Right lobe of liver (tissue), 4 donors: ENCODE measurements at regions not wholly inside any gene's neighbourhood (a gene's known extent, or its start where the extent isn't known, plus 50 kb on each side); places are given as distances from the start of the nearest gene placed in this dataset.

Experiments used
- POLR2A ChIP-seq: fragments of 450-650 bp; IDR thresholded peaks from one replicate; pipeline ENCODE4 v1.6.1; 2017; ENCODE audit warnings: antibody characterized with exemption, mild to moderate bottlenecking
- TF ChIP-seq, protein P1 (sequence below), 4 donors: fragments of 200-600 bp in 3 of 4; fragments of 450-650 bp in 1 of 4; IDR thresholded peaks; one replicate each; pipeline versions ENCODE4 v1.5.1 to v1.8.0; 2016 to 2022; ENCODE audit warnings: antibody characterized with exemption in 4 of 4, mild to moderate bottlenecking in 2 of 4
- donor health status: DM: no; HTN: no; CAD: no.
- donor health status: DM: no; HTN: no; CAD: no.
- donor health status: DM: no; HTN: yes; CAD: no.

- TF ChIP-seq POLR2A, result no peak
- TF ChIP-seq, protein P1, sequence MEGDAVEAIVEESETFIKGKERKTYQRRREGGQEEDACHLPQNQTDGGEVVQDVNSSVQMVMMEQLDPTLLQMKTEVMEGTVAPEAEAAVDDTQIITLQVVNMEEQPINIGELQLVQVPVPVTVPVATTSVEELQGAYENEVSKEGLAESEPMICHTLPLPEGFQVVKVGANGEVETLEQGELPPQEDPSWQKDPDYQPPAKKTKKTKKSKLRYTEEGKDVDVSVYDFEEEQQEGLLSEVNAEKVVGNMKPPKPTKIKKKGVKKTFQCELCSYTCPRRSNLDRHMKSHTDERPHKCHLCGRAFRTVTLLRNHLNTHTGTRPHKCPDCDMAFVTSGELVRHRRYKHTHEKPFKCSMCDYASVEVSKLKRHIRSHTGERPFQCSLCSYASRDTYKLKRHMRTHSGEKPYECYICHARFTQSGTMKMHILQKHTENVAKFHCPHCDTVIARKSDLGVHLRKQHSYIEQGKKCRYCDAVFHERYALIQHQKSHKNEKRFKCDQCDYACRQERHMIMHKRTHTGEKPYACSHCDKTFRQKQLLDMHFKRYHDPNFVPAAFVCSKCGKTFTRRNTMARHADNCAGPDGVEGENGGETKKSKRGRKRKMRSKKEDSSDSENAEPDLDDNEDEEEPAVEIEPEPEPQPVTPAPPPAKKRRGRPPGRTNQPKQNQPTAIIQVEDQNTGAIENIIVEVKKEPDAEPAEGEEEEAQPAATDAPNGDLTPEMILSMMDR (IDR thresholded peaks at IDR 0.05), result no peak
Measured at GRCh38 chr10:131749767-131750142, 151.1 kb upstream of the PPP2R2D start.
